ENCODE measurements at regions not wholly inside any gene's neighbourhood (a gene's known extent, or its start where the extent isn't known, plus 50 kb on each side); places are given as distances from the start of the nearest gene placed in this dataset.

DNA sequence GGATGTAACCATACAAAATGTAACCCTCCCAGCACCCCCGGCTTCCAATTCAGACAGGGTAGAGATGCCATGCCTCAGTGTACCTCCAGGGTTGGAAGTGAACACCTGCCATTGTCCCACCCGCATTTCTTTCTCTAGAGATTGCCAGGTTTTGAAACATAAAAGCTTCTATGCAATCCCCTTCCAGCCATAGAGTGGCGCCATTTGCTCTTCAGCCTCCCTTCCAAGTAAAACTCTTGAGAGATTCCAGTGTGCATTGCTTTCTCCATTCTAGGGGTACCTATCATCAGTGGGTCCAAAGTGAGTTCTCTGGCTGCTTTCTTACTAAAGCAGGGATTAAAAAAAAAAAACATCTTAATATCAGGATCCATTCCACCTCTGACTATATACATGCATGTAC, 133.1 kb upstream of the RPL38 start:
- Histone ChIP-seq H4K20me1 (ENCODE audit: control insufficient read depth, insufficient read depth, low read length, poor library complexity, severe bottlenecking) (no peaks in the 10 kb centered on the region), H3K9me3 (ENCODE audit: control extremely low read depth in 1 of 3, control insufficient read depth in 2 of 3, insufficient read depth in 1 of 3, low read length in 2 of 3) (peaks cover 0 to 12% (median 0%) of the 10 kb centered on the region in 3 donors), H3K36me3 (replicated peaks in 1 of 2; ENCODE audit: control extremely low read depth in 1 of 2, control insufficient read depth in 1 of 2, extremely low read depth in 1 of 2, insufficient read depth in 2 of 2, low read length in 1 of 2) (no peaks in the 10 kb centered on the region), H2AFZ (ENCODE audit: insufficient read depth, low read depth, low read length, poor library complexity, severe bottlenecking) (no peak overlapping the region), H3K4me1 (ENCODE audit: control insufficient read depth in 2 of 2, insufficient read depth in 2 of 2, low read length in 2 of 2) (no peaks in the 10 kb centered on the region), H3K9ac (ENCODE audit: low read length) (no peak overlapping the region), H3K27ac (ENCODE audit: low read length in 2 of 2) (no peak overlapping the region), H3K4me3 (ENCODE audit: control extremely low read depth in 1 of 5, extremely low read depth in 1 of 5, insufficient read depth in 1 of 5, low read depth in 2 of 5, low read length in 4 of 5) (no peak overlapping the region), H3K27me3 (replicated peaks in 1 of 4; ENCODE audit: control extremely low read depth in 1 of 4, control insufficient read depth in 3 of 4, insufficient read depth in 4 of 4, low read length in 3 of 4) (peaks cover 0 to 4% (median under 1%) of the 10 kb centered on the region in 4 experiments), H3K4me2 (replicated peaks; ENCODE audit: low read depth, low read length, poor library complexity, severe bottlenecking) (no peak overlapping the region), H3K79me2 (ENCODE audit: control insufficient read depth, insufficient read depth, low read length) (no peaks in the 10 kb centered on the region)
- peaks cover 19% of the 10 kb centered on the region for H3K27me3 Mint-ChIP-seq
- 92% methylated on average over 3 of the region's 3 CpGs for WGBS (ENCODE audit: insufficient coverage)
- H3K4me1 Mint-ChIP-seq = no peaks in the 10 kb centered on the region
- no peak overlapping the region for H3K27ac Mint-ChIP-seq
- CTCF ChIA-PET = no interaction called here
- intact Hi-C loops (cut with micrococcal nuclease) = no loop called here
- no peak for ATAC-seq (ENCODE audit: low read depth)
- POLR2A ChIA-PET = no interaction called here
- TF ChIP-seq, protein P1, sequence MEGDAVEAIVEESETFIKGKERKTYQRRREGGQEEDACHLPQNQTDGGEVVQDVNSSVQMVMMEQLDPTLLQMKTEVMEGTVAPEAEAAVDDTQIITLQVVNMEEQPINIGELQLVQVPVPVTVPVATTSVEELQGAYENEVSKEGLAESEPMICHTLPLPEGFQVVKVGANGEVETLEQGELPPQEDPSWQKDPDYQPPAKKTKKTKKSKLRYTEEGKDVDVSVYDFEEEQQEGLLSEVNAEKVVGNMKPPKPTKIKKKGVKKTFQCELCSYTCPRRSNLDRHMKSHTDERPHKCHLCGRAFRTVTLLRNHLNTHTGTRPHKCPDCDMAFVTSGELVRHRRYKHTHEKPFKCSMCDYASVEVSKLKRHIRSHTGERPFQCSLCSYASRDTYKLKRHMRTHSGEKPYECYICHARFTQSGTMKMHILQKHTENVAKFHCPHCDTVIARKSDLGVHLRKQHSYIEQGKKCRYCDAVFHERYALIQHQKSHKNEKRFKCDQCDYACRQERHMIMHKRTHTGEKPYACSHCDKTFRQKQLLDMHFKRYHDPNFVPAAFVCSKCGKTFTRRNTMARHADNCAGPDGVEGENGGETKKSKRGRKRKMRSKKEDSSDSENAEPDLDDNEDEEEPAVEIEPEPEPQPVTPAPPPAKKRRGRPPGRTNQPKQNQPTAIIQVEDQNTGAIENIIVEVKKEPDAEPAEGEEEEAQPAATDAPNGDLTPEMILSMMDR (IDR thresholded peaks at IDR 0.05) = no peak
- TF ChIP-seq EZH2 (IDR thresholded peaks at IDR 0.05; ENCODE audit: borderline replicate concordance, insufficient read depth, low read depth, low read length, poor library complexity, severe bottlenecking) = no peak
- H3K4me3 Mint-ChIP-seq = no peak overlapping the region
- H3K9me3 Mint-ChIP-seq (ENCODE audit: insufficient read depth) = peaks cover 5% of the 10 kb centered on the region
- no peak for DNase-seq

DNA sequence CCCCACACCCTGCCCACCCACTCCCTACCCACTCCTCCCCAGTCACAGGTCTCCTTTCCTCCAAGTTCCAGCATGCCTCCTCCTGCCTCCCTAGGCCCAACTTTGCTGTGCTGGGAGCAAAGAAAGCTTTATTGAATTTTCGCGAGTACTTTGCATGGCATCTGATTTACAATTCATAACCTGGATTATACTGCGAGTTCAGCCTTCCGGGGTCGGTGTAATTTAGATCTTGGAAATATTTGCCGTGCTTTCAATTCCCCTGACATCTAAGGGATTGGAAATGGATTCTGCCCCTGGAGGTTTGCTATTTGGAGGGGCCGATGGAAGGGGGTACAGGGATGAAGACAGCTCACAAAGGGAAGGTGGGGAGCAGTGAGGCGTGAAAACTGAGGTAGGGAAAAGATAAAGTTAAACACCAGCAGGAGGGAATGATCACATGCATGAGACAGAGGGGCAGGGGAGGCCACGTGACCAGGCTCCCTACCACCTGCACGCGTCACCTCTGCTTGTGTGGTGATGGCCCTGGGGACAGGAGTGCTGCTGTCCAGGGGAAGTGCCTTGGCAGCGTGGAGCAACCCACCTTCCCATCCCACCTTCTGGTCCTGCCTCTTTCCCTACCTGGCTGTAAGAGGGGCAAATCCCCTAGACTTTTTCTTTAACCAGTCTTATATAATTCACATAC, 132.3 kb upstream of the RPL38 start:
- H3K27ac Mint-ChIP-seq = no peak overlapping the region
- Histone ChIP-seq H3K36me3 (replicated peaks in 1 of 2; ENCODE audit: control extremely low read depth in 1 of 2, control insufficient read depth in 1 of 2, extremely low read depth in 1 of 2, insufficient read depth in 2 of 2, low read length in 1 of 2) (no peaks in the 10 kb centered on the region), H3K4me3 (ENCODE audit: control extremely low read depth in 1 of 5, extremely low read depth in 1 of 5, insufficient read depth in 1 of 5, low read depth in 2 of 5, low read length in 4 of 5) (no peak overlapping the region), H4K20me1 (ENCODE audit: control insufficient read depth, insufficient read depth, low read length, poor library complexity, severe bottlenecking) (no peaks in the 10 kb centered on the region), H3K9ac (ENCODE audit: low read length) (no peak overlapping the region), H3K4me2 (replicated peaks; ENCODE audit: low read depth, low read length, poor library complexity, severe bottlenecking) (no peak overlapping the region), H3K27ac (ENCODE audit: low read length in 2 of 2) (no peak overlapping the region), H3K4me1 (ENCODE audit: control insufficient read depth in 2 of 2, insufficient read depth in 2 of 2, low read length in 2 of 2) (no peaks in the 10 kb centered on the region), H3K27me3 (replicated peaks in 1 of 4; ENCODE audit: control extremely low read depth in 1 of 4, control insufficient read depth in 3 of 4, insufficient read depth in 4 of 4, low read length in 3 of 4) (peaks cover 0 to 2% (median 0%) of the 10 kb centered on the region in 4 experiments), H3K79me2 (ENCODE audit: control insufficient read depth, insufficient read depth, low read length) (no peaks in the 10 kb centered on the region), H3K9me3 (ENCODE audit: control extremely low read depth in 1 of 3, control insufficient read depth in 2 of 3, insufficient read depth in 1 of 3, low read length in 2 of 3) (peaks cover 0 to 12% (median 0%) of the 10 kb centered on the region in 3 donors), H2AFZ (ENCODE audit: insufficient read depth, low read depth, low read length, poor library complexity, severe bottlenecking) (no peak overlapping the region)
- POLR2A ChIA-PET = no interaction called here
- CTCF ChIA-PET = no interaction called here
- ATAC-seq (ENCODE audit: low read depth) (no peak), DNase-seq (no peak)
- TF ChIP-seq, protein P1 (IDR thresholded peaks at IDR 0.05) = no peak
- TF ChIP-seq EZH2 (IDR thresholded peaks at IDR 0.05; ENCODE audit: borderline replicate concordance, insufficient read depth, low read depth, low read length, poor library complexity, severe bottlenecking) = no peak
- 90% methylated on average over 10 of the region's 12 CpGs for WGBS (ENCODE audit: insufficient coverage)
- intact Hi-C loops (cut with micrococcal nuclease) = no loop called here
- peaks cover 15% of the 10 kb centered on the region for H3K27me3 Mint-ChIP-seq
- H3K4me1 Mint-ChIP-seq = no peaks in the 10 kb centered on the region
- no peak overlapping the region for H3K4me3 Mint-ChIP-seq
- peaks cover 5% of the 10 kb centered on the region for H3K9me3 Mint-ChIP-seq (ENCODE audit: insufficient read depth)

Data from B cell (primary cell).